PC-3 (cell line): ENCODE measurements at regions not wholly inside any gene's neighbourhood (a gene's known extent, or its start where the extent isn't known, plus 50 kb on each side); places are given as distances from the start of the nearest gene placed in this dataset.

ENCODE experiments used
- ATAC-seq: fragments of 200-7000 bp; cut with Tn5 transposase; 2 replicates; pipeline ENCODE4 v1.9.1; 2020; ENCODE audit warnings: mild to moderate bottlenecking, moderate library complexity
- BruUV-seq: library from RNA; stranded (reverse); fragments of 400-500 nt; replicated peaks from 2 replicates; lab custom pipeline; 2021; lab: Mats Ljungman, UMichigan
- CTCF ChIA-PET: fragments of 300-600 bp; sonication (Branson Sonifier 250); formaldehyde crosslinking; loops from one replicate; lab custom pipeline; 2022; ENCODE audit warnings: antibody characterized with exemption; lab: Charles Lee
- POLR2A ChIA-PET: fragments of 300-600 bp; sonication (Branson Sonifier 250); formaldehyde crosslinking; loops from one replicate; lab custom pipeline; 2022; ENCODE audit warnings: antibody characterized with exemption; ENCODE audit not compliant: unreplicated experiment; lab: Charles Lee
- DNase-seq: peaks from one replicate; pipeline ENCODE4 v3.0.0-alpha.2; 2015
- H2AFZ ChIP-seq: fragments of 300-600 bp; sonication (generic); 2 replicates; pipeline ENCODE4 v1.6.0; 2016; ENCODE audit warnings: antibody characterized with exemption, low read length
- H3F3A ChIP-seq: fragments of 300-600 bp; sonication (generic); one replicate; pipeline ENCODE4 v1.6.0; 2017; ENCODE audit warnings: antibody characterized with exemption, low read length, control low read depth, mild to moderate bottlenecking; ENCODE audit not compliant: unreplicated experiment
- H3K27ac ChIP-seq: fragments of 300-600 bp; sonication (generic); 2 replicates; pipeline ENCODE4 v1.5.1; 2016; ENCODE audit warnings: mild to moderate bottlenecking, low read length
- H3K27me3 ChIP-seq: fragments of 300-600 bp; sonication (generic); 2 replicates; pipeline ENCODE4 v1.6.1; 2016; ENCODE audit warnings: low read length, mixed read lengths
- H3K36me3 ChIP-seq: fragments of 300-600 bp; sonication (generic); 2 replicates; pipeline ENCODE4 v1.6.1; 2016; ENCODE audit warnings: low read depth, mixed run types, low read length, mixed read lengths
- H3K4me1 ChIP-seq: fragments of 300-600 bp; sonication (generic); 2 replicates; pipeline ENCODE4 v1.5.1; 2016; ENCODE audit warnings: low read length; ENCODE audit not compliant: insufficient read depth
- H3K4me2 ChIP-seq: fragments of 300-600 bp; sonication (generic); 2 replicates; pipeline ENCODE4 v1.6.0; 2016; ENCODE audit warnings: low read length
- H3K4me3 ChIP-seq: fragments of 300-600 bp; sonication (generic); 2 replicates; pipeline ENCODE4 v1.5.1; 2016; ENCODE audit warnings: mild to moderate bottlenecking, low read length, mixed read lengths
- H3K79me2 ChIP-seq: fragments of 300-600 bp; sonication (generic); 2 replicates; pipeline ENCODE4 v1.6.1; 2017; ENCODE audit warnings: low read length, mixed read lengths
- H3K9ac ChIP-seq: fragments of 300-600 bp; sonication (generic); 2 replicates; pipeline ENCODE4 v1.6.0; 2016; ENCODE audit warnings: mild to moderate bottlenecking, low read length
- H3K9me2 ChIP-seq: fragments of 300-600 bp; sonication (generic); replicated peaks from 2 replicates; pipeline ENCODE4 v1.6.1; 2016; ENCODE audit warnings: mixed run types, low read length, mixed read lengths
- H3K9me3 ChIP-seq: fragments of 300-600 bp; sonication (generic); 2 replicates; pipeline ENCODE4 v1.6.1; 2016; ENCODE audit warnings: low read length, mixed read lengths
- H4K20me1 ChIP-seq: fragments of 300-600 bp; sonication (generic); 2 replicates; pipeline ENCODE4 v1.6.1; 2016; ENCODE audit warnings: low read length, mixed read lengths
- CTCF ChIP-seq: fragments of 300-600 bp; sonication (generic); conservative IDR thresholded peaks from 2 replicates; pipeline ENCODE4 v1.5.1; 2017; ENCODE audit warnings: antibody characterized with exemption, low read depth, mild to moderate bottlenecking, low read length
- EZH2 ChIP-seq: fragments of 300-600 bp; sonication (generic); IDR thresholded peaks from one replicate; pipeline ENCODE4 v1.6.1; 2017; ENCODE audit warnings: antibody characterized with exemption, mild to moderate bottlenecking, low read length; ENCODE audit not compliant: unreplicated experiment
- EZH2phosphoT487 ChIP-seq: fragments of 300-600 bp; sonication (generic); IDR thresholded peaks from 2 replicates; pipeline ENCODE4 v1.6.1; 2018; ENCODE audit warnings: mild to moderate bottlenecking, antibody characterized with exemption, low read length, borderline replicate concordance
- intact Hi-C: fragments of 100-400 bp; cut with micrococcal nuclease; formaldehyde crosslinking; loops from 2 replicates; pipeline ENCODE4 v1.9.0; 2023

GRCh38 chr1:72516826-72517225 lies 234.5 kb upstream of the NEGR1 start:
- no peaks in the 10 kb centered on the region for H3K79me2 ChIP-seq
- BruUV-seq, result no TSS peak
- H3K27me3 ChIP-seq, result no peaks in the 10 kb centered on the region
- DNase-seq, result no peak
- ChIA-PET POLR2A (no interaction called here), CTCF (no interaction called here)
- no peak overlapping the region for H2AFZ ChIP-seq
- no peak for ATAC-seq
- H3K27ac ChIP-seq, result no peak overlapping the region
- no peaks in the 10 kb centered on the region for H3K9me2 ChIP-seq
- no peak overlapping the region for H3K4me2 ChIP-seq
- H3K9me3 ChIP-seq, result no peaks in the 10 kb centered on the region
- no peaks in the 10 kb centered on the region for H3F3A ChIP-seq
- no peak for TF ChIP-seq CTCF
- TF ChIP-seq EZH2phosphoT487, result no peak
- TF ChIP-seq EZH2, result no peak
- no peak overlapping the region for H3K4me3 ChIP-seq
- no peaks in the 10 kb centered on the region for H3K36me3 ChIP-seq
- H4K20me1 ChIP-seq, result no peaks in the 10 kb centered on the region
- no peak overlapping the region for H3K9ac ChIP-seq
- intact Hi-C loops, result no loop called here
- peaks cover 8% of the 10 kb centered on the region for H3K4me1 ChIP-seq

- Histone ChIP-seq H3K79me2 (no peaks in the 10 kb centered on the region), H3F3A (no peaks in the 10 kb centered on the region), H3K4me3 (no peak overlapping the region), H2AFZ (no peak overlapping the region), H3K36me3 (no peaks in the 10 kb centered on the region), H3K27me3 (no peaks in the 10 kb centered on the region), H3K4me1 (peaks cover 2% of the 10 kb centered on the region), H3K27ac (no peak overlapping the region), H3K9me2 (no peaks in the 10 kb centered on the region), H3K9me3 (no peaks in the 10 kb centered on the region), H4K20me1 (no peaks in the 10 kb centered on the region), H3K4me2 (no peak overlapping the region), H3K9ac (no peak overlapping the region)
- no peak for ATAC-seq
- no TSS peak for BruUV-seq
- ChIA-PET CTCF (no interaction called here), POLR2A (no interaction called here)
- intact Hi-C loops, result no loop called here
- DNase-seq, result no peak
- no peak for TF ChIP-seq CTCF
- TF ChIP-seq EZH2, result no peak
- TF ChIP-seq EZH2phosphoT487, result no peak
Measured at GRCh38 chr1:72516264-72516663, 233.9 kb upstream of the NEGR1 start.

DNA sequence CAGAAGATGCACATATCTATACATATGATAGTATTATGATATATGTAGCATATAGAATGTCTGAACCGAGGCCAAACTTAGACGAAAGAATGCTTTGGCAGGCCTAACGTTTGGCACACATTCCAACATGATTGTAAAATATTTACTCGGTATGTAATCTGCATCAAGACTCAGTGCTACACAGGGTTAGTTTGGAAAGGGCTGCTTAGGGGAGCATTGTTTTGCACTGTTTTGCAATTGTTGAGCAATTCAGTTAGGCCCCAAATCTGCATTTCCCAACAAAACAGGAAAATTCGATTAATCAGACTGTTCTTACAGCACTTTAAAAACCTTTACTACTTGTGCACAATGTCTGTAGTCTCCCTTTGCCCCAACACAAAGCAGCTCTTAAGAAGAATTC lies 216.0 kb upstream of the NEGR1 start:
- H3K36me3 ChIP-seq, result no peaks in the 10 kb centered on the region
- H3F3A ChIP-seq, result no peaks in the 10 kb centered on the region
- ChIA-PET POLR2A (no interaction called here), CTCF (no interaction called here)
- H3K9me2 ChIP-seq, result no peaks in the 10 kb centered on the region
- H3K27ac ChIP-seq, result no peak overlapping the region
- TF ChIP-seq CTCF, result no peak
- TF ChIP-seq EZH2, result no peak
- TF ChIP-seq EZH2phosphoT487, result no peak
- no peaks in the 10 kb centered on the region for H3K4me1 ChIP-seq
- H3K9me3 ChIP-seq, result no peaks in the 10 kb centered on the region
- H3K9ac ChIP-seq, result no peak overlapping the region
- ATAC-seq (no peak), DNase-seq (no peak)
- H3K4me3 ChIP-seq, result no peak overlapping the region
- no peak overlapping the region for H2AFZ ChIP-seq
- H3K4me2 ChIP-seq, result no peak overlapping the region
- intact Hi-C loops, result no loop called here
- H3K27me3 ChIP-seq, result no peaks in the 10 kb centered on the region
- H3K79me2 ChIP-seq, result no peaks in the 10 kb centered on the region
- no TSS peak for BruUV-seq
- no peaks in the 10 kb centered on the region for H4K20me1 ChIP-seq
